ENCODE measurements at regions not wholly inside any gene's neighbourhood (a gene's known extent, or its start where the extent isn't known, plus 50 kb on each side); places are given as distances from the start of the nearest gene placed in this dataset.
A peak's percentile ranks its signal among the peaks of the same experiment; 100 is the strongest.

DNA sequence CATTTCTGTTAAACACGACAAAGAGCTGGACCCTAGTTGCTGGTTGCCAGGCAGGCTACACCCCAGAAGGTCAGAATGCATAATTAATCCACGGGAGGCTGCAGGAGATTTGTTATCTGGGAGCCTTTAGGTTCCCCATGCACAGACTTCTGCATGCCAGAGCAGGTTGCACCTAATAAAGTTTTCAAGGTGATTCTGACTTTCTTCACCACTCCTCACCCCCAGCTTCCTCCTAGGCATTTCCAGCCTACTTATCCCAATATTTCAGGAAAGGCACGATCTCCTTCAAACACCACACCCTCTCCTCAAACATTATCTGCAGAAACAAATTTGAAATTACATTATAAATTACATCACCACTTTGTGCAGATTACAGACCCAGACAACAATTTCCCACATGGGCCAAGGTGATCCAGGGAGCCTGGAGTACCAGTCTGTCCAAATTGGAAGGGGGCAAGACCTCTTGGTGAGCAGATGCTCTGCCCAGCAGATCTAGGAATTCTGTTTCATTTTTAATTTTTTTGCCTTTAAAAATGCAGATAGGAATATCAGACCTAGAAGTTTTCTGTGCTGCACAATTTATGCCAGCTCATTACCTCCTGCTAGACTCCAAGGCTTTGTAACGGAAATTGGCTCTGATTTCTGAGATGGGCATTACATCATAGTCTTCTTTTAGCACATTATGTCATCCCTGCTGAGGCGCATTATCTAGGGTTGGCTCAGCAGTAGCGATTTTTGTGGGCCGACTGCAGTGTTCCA is 363.4 kb upstream of the SLC30A5 start (continued):
- TF ChIP-seq, protein P1, sequence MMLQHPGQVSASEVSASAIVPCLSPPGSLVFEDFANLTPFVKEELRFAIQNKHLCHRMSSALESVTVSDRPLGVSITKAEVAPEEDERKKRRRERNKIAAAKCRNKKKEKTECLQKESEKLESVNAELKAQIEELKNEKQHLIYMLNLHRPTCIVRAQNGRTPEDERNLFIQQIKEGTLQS (IDR thresholded peaks at IDR 0.05) = peak; percentile 93
- TF ChIP-seq, protein P1 (CRISPR knock-in tag; conservative IDR thresholded peaks at IDR 0.05) = 0 out of 2 replicates have a peak, but pooled peaks have one; percentile 41

DNA sequence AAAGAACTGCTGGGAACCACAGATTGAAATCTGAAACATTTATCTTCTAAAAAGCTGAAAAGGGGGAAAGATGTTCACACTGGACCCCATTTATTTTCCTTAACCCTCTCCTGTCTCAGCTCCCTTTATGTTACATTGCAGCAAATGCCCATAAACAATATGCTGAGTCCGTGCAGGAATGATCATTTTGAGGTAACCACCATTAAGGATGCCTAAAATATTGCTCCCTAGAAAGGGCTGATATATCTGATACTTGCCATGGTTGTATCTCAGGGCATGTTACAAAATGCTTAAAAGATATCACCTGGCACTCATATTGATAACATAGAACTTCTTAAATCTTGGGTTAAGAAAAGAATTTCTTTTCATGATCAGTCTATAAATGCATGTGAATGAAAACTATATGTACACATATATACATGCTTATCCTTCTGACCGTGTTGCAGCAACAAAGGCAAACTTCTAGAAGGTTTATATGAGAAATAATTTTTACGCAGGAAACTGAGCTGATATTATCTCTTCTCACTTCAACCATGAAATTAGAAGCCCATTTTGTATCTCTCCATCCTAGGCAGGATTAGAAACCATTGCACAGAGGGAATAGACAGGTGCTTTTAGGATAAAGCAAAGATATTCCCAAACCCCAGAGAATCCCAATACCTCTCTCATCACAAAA is 362.7 kb upstream of the SLC30A5 start:
- TF ChIP-seq BACH1 (tag; IDR thresholded peaks at IDR 0.05) (peak; percentile 23; the same call in 1 of the 2 replicates), POU5F1 (IDR thresholded peaks at IDR 0.05; ENCODE audit: borderline replicate concordance, low read depth, low read length, partially characterized antibody) (no peak), HDAC8 (tag; IDR thresholded peaks at IDR 0.05) (no peak), HDAC3 (IDR thresholded peaks at IDR 0.05; ENCODE audit: borderline replicate concordance, partially characterized antibody) (no peak), ATF7 (IDR thresholded peaks at IDR 0.05) (peak; percentile 6), GABPA (tag; conservative IDR thresholded peaks at IDR 0.05; ENCODE audit: low read depth) (0 out of 2 replicates have a peak, but pooled peaks have one; percentile 10)
- FAIRE-seq (no peak), ATAC-seq (no peak), DNase-seq (ENCODE audit: extremely low read depth in 1 of 4, low spot score in 3 of 4) (no peak)
- no peak overlapping the region for H2AFZ ChIP-seq (ENCODE audit: low read depth, low read length)
- H4K20me1 ChIP-seq (replicated peaks; ENCODE audit: control insufficient read depth, insufficient read depth, low read length) = no peaks in the 10 kb centered on the region
- no peak overlapping the region for H3K4me3 ChIP-seq
- H3K27me3 ChIP-seq (ENCODE audit: control insufficient read depth in 2 of 2, insufficient read depth in 2 of 2, low read length in 2 of 2) = peaks cover 1 to 7% of the 10 kb centered on the region in 2 experiments; a peak in 2 of 5 replicates
- ChIA-PET CTCF (ENCODE audit: low intra/inter-chr PET ratio) (no interaction called here), POLR2A (no interaction called here)
- in situ Hi-C loops (cut with MboI) = no loop called here
- no peaks in the 10 kb centered on the region; a peak in 1 of 5 replicates for H3K4me1 ChIP-seq (replicated peaks in 1 of 2; ENCODE audit: control insufficient read depth in 2 of 2, insufficient read depth in 2 of 2, low read length in 2 of 2)
- 9% methylated on average over 3 of the region's 3 CpGs for WGBS (ENCODE audit: insufficient coverage, low coverage, missing lambda C conversion rate)
- H3K4me2 ChIP-seq (ENCODE audit: insufficient read depth, low read length) = no peak overlapping the region
- intact Hi-C loops (cut with micrococcal nuclease) = no loop called here
- H3K9me3 ChIP-seq (replicated peaks; ENCODE audit: control insufficient read depth, insufficient read depth, low read depth, low read length) = no peaks in the 10 kb centered on the region
- H3K27ac ChIP-seq (ENCODE audit: extremely low read depth, low read depth, low read length) = no peak overlapping the region
- H3K36me3 ChIP-seq (ENCODE audit: control insufficient read depth, insufficient read depth, low read length) = no peaks in the 10 kb centered on the region
- no TSS peak for BruUV-seq (replicated peaks)
- H3K79me2 ChIP-seq (ENCODE audit: control insufficient read depth, insufficient read depth, low read length) = no peaks in the 10 kb centered on the region
- no peak overlapping the region for H3K9ac ChIP-seq (ENCODE audit: insufficient read depth in 1 of 2, low read depth in 2 of 2, low read length in 2 of 2)
- H3K9me1 ChIP-seq (ENCODE audit: control insufficient read depth, insufficient read depth, low read length) = no peaks in the 10 kb centered on the region

All from K562 (cell line).